MM.1S (cell line): ENCODE measurements at regions not wholly inside any gene's neighbourhood (a gene's known extent, or its start where the extent isn't known, plus 50 kb on each side); places are given as distances from the start of the nearest gene placed in this dataset.

Experiments used
- EZH2 ChIP-seq: fragments of 300-600 bp; sonication (generic); optimal IDR thresholded peaks from 2 replicates; pipeline ENCODE3; 2017; ENCODE audit warnings: low read depth, mild to moderate bottlenecking, antibody characterized with exemption, low read length, mixed read lengths
- EZH2phosphoT487 ChIP-seq: fragments of 300-600 bp; sonication (generic); IDR thresholded peaks from 2 replicates; pipeline ENCODE4 v1.6.1; 2018; ENCODE audit warnings: antibody characterized with exemption, low read length
- TF ChIP-seq, protein P1 (sequence below): fragments of 300-600 bp; sonication (generic); IDR thresholded peaks from 2 replicates; pipeline ENCODE4 v1.5.1; 2016; ENCODE audit warnings: antibody characterized with exemption, low read length, mixed read lengths

DNA sequence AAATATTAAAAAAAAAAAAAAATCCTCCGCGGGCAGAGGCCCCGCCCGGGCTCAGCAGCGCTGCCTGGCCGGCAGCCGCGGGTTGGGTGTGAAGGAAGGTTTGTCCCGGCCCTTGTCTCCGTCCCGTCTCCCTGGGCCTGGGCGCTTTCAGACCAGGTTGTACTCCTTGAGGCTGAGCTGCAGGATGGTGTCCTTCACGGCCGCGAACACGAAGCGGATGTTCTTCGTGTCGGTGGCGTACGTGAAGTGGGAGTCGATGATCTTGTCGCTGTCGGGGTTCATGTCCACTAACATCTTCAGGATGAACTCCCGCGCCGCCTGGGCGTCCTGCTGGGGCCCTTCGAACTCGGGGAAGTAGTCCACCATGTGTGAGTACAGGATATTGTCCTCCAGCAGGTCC lies 123.7 kb upstream of the KCTD7 start:
- no peak for TF ChIP-seq EZH2
- TF ChIP-seq, protein P1, sequence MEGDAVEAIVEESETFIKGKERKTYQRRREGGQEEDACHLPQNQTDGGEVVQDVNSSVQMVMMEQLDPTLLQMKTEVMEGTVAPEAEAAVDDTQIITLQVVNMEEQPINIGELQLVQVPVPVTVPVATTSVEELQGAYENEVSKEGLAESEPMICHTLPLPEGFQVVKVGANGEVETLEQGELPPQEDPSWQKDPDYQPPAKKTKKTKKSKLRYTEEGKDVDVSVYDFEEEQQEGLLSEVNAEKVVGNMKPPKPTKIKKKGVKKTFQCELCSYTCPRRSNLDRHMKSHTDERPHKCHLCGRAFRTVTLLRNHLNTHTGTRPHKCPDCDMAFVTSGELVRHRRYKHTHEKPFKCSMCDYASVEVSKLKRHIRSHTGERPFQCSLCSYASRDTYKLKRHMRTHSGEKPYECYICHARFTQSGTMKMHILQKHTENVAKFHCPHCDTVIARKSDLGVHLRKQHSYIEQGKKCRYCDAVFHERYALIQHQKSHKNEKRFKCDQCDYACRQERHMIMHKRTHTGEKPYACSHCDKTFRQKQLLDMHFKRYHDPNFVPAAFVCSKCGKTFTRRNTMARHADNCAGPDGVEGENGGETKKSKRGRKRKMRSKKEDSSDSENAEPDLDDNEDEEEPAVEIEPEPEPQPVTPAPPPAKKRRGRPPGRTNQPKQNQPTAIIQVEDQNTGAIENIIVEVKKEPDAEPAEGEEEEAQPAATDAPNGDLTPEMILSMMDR, result no peak
- TF ChIP-seq EZH2phosphoT487, result no peak
